Lower leg skin (tissue), 4 donors: ENCODE measurements at regions not wholly inside any gene's neighbourhood (a gene's known extent, or its start where the extent isn't known, plus 50 kb on each side); places are given as distances from the start of the nearest gene placed in this dataset.

Experiments used
- DNase-seq, 2 donors: peaks; one replicate each; pipeline ENCODE4 v3.0.0-alpha.2; 2019; ENCODE audit warnings: low spot score in 2 of 2
- H3K4me3 ChIP-seq: fragments of 200-600 bp; sonication (generic); 2 replicates; pipeline ENCODE4 v1.5.1; 2017; ENCODE audit warnings: mild to moderate bottlenecking, low read depth; ENCODE audit not compliant: poor library complexity, severe bottlenecking
- CTCF ChIP-seq, 3 donors: fragments of 450-650 bp; IDR thresholded peaks; one replicate each; pipeline ENCODE4 v1.5.1; 2016; ENCODE audit warnings: antibody characterized with exemption in 3 of 3, mild to moderate bottlenecking in 3 of 3, moderate library complexity in 2 of 3
- POLR2A ChIP-seq, 2 donors: fragments of 450-650 bp; IDR thresholded peaks; one replicate each; pipeline ENCODE4 v1.6.1; 2016 to 2017; ENCODE audit warnings: antibody characterized with exemption in 2 of 2, mild to moderate bottlenecking in 1 of 2, moderate library complexity in 1 of 2
- WGBS, 2 donors: methylation state at CpG; one replicate each; pipeline ENCODE4 v1.1.5; 2018; 5-methylcytosine and 5-hydroxymethylcytosine counted together
- intact Hi-C: fragments of 100-400 bp; cut with DNase I; formaldehyde crosslinking; loops from one replicate; pipeline ENCODE4 v1.15.0; 2023; ENCODE audit warnings: low total_unique reads

- 61 to 67% methylated on average over 103 to 108 of the region's 108 CpGs for WGBS, 2 donors
Observed at GRCh38 chr1:125085720-125086591, 3901.2 kb downstream of the SRGAP2C start.

GRCh38 chr1:125086611-125087010 lies 3901.8 kb downstream of the SRGAP2C start:
- no peak for DNase-seq
- H3K4me3 ChIP-seq: no peak overlapping the region
- TF ChIP-seq POLR2A (IDR thresholded peaks at IDR 0.05) (no peak), CTCF (IDR thresholded peaks at IDR 0.05) (no peak)
- WGBS, 2 donors: 54 to 60% methylated on average over 40 to 43 of the region's 45 CpGs
- intact Hi-C loops: no loop called here

More at GRCh38 chr1:125085720-125086591, 3901.2 kb downstream of the SRGAP2C start:
- intact Hi-C loops: no loop called here
- TF ChIP-seq CTCF (IDR thresholded peaks at IDR 0.05): no peak
- TF ChIP-seq POLR2A (IDR thresholded peaks at IDR 0.05): no peak
- no peak for DNase-seq
- H3K4me3 ChIP-seq: no peak overlapping the region

- no peak overlapping the region for H3K4me3 ChIP-seq
- 50 to 56% methylated on average over 50 to 54 of the region's 55 CpGs for WGBS, 2 donors
- intact Hi-C loops: no loop called here
- no peak for TF ChIP-seq POLR2A (IDR thresholded peaks at IDR 0.05)
- no peak for TF ChIP-seq CTCF (IDR thresholded peaks at IDR 0.05)
- DNase-seq: no peak
Observed at GRCh38 chr1:125087247-125087646, 3902.5 kb downstream of the SRGAP2C start.

GRCh38 chr1:125087691-125088090 lies 3902.9 kb downstream of the SRGAP2C start:
- no peak for DNase-seq
- 47 to 49% methylated on average over 38 to 40 of the region's 41 CpGs for WGBS, 2 donors
- no peak overlapping the region for H3K4me3 ChIP-seq
- intact Hi-C loops: no loop called here
- TF ChIP-seq CTCF (IDR thresholded peaks at IDR 0.05) (no peak), POLR2A (IDR thresholded peaks at IDR 0.05) (no peak)

- no peak overlapping the region for H3K4me3 ChIP-seq
- TF ChIP-seq CTCF (IDR thresholded peaks at IDR 0.05) (no peak), POLR2A (IDR thresholded peaks at IDR 0.05) (no peak)
- DNase-seq: no peak
- intact Hi-C loops: no loop called here
- 62 to 66% methylated on average over 93 of the region's 93 CpGs for WGBS, 2 donors
Observed at GRCh38 chr1:125118147-125118993, 3933.6 kb downstream of the SRGAP2C start.
